Fibroblast of villous mesenchyme (primary cell): ENCODE measurements at regions not wholly inside any gene's neighbourhood (a gene's known extent, or its start where the extent isn't known, plus 50 kb on each side); places are given as distances from the start of the nearest gene placed in this dataset.
"Not testable (repeated sequence)": the region's sequence is repeated elsewhere in the genome, so short reads cannot be mapped to it uniquely, and the experiment has no call there.

Experiments
- DNase-seq: peaks from one replicate; pipeline ENCODE4 v3.0.0-alpha.2; 2010; ENCODE audit warnings: low read depth
- H3K4me3 ChIP-seq: 2 replicates; pipeline ENCODE4 v1.5.1; 2011; ENCODE audit warnings: low read depth, mild to moderate bottlenecking, low read length
- CTCF ChIP-seq: IDR thresholded peaks from 2 replicates; pipeline ENCODE4 v1.5.1; 2012; ENCODE audit warnings: low read depth, mild to moderate bottlenecking, low read length; ENCODE audit not compliant: insufficient read depth

- no peak for TF ChIP-seq CTCF
- no peak for DNase-seq
- H3K4me3 ChIP-seq = no peak overlapping the region
These were observed 132.4 kb upstream of the PALS2 start for GRCh38 chr7:24440892-24441291.

- H3K4me3 ChIP-seq = no peak overlapping the region
- TF ChIP-seq CTCF = no peak
- no peak for DNase-seq
These were observed 131.8 kb upstream of the PALS2 start for GRCh38 chr7:24441314-24442027.

- DNase-seq = no peak
- no peak overlapping the region for H3K4me3 ChIP-seq
- no peak for TF ChIP-seq CTCF
These were observed 131.0 kb upstream of the PALS2 start for GRCh38 chr7:24442170-24442777.

GRCh38 chr7:24444666-24445440 is 128.4 kb upstream of the PALS2 start:
- DNase-seq = no peak
- no peak for TF ChIP-seq CTCF

GRCh38 chr7:24448038-24448437 is 125.2 kb upstream of the PALS2 start:
- no peak for TF ChIP-seq CTCF
- no peak for DNase-seq
- H3K4me3 ChIP-seq = no peak overlapping the region

More at GRCh38 chr7:24444666-24445440, 128.4 kb upstream of the PALS2 start:
- no peak overlapping the region for H3K4me3 ChIP-seq

GRCh38 chr7:24449416-24449815 is 123.8 kb upstream of the PALS2 start:
- H3K4me3 ChIP-seq, DNase-seq: not testable (repeated sequence)

- TF ChIP-seq CTCF = no peak
- peak; percentile 44 for DNase-seq
- no peak overlapping the region for H3K4me3 ChIP-seq
These were observed 117.3 kb upstream of the PALS2 start for GRCh38 chr7:24455813-24456525.
